A673 (cell line): ENCODE measurements at regions not wholly inside any gene's neighbourhood (a gene's known extent, or its start where the extent isn't known, plus 50 kb on each side); places are given as distances from the start of the nearest gene placed in this dataset.

ENCODE experiments used
- EZH2 ChIP-seq: fragments of 200-600 bp; sonication (generic); IDR thresholded peaks from 2 replicates; pipeline ENCODE4 v1.6.1; 2017; ENCODE audit warnings: borderline replicate concordance, low read depth, mild to moderate bottlenecking, mixed read lengths, antibody characterized with exemption, low read length; ENCODE audit not compliant: poor library complexity, severe bottlenecking
- TF ChIP-seq, protein P1 (sequence below): fragments of 300-800, 200-600 bp; sonication (generic); conservative IDR thresholded peaks from 2 replicates; pipeline ENCODE4 v1.5.1; 2017; ENCODE audit warnings: low read depth, mild to moderate bottlenecking, antibody characterized with exemption, low read length, moderate library complexity, mixed read lengths

DNA sequence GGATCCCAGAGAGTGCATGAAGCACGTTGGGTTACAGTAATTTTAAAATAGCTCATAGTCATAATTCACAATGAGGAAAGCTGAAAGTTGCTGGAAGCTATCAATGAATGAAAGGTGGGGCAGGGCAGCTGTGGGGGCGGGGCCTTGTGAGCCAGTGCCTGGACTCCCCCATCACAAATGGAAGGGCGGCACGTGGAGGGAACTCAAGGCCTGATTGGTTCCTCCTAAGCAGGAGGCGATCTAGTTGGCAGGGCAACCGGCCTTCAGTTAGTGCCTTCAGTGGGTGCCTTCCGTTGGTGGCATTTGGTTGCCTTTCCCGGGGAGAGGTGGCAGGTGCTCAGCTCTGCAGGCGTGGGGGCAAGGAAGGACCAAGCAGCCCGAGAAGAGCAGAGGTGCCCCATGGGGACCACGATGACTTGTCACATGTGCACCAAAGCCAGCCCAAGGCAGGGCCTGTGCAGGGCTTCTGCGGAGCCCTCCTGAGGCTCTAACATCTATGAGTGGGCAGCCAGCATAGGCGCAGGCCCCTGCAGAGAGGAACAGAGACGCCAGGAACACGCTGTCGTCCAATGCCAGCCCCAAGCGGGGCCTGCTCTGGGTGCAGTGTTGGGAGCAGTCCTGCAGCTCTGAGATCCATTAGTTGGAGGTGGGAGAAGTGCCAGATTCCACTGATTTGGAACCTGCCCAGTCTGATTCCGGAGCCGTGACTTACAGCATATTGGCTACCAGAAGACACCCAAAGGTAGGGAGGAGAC is 59.8 kb upstream of the PDSS1 start:
- TF ChIP-seq, protein P1, sequence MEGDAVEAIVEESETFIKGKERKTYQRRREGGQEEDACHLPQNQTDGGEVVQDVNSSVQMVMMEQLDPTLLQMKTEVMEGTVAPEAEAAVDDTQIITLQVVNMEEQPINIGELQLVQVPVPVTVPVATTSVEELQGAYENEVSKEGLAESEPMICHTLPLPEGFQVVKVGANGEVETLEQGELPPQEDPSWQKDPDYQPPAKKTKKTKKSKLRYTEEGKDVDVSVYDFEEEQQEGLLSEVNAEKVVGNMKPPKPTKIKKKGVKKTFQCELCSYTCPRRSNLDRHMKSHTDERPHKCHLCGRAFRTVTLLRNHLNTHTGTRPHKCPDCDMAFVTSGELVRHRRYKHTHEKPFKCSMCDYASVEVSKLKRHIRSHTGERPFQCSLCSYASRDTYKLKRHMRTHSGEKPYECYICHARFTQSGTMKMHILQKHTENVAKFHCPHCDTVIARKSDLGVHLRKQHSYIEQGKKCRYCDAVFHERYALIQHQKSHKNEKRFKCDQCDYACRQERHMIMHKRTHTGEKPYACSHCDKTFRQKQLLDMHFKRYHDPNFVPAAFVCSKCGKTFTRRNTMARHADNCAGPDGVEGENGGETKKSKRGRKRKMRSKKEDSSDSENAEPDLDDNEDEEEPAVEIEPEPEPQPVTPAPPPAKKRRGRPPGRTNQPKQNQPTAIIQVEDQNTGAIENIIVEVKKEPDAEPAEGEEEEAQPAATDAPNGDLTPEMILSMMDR, result no peak
- TF ChIP-seq EZH2, result no peak
